ENCODE measurements at regions not wholly inside any gene's neighbourhood (a gene's known extent, or its start where the extent isn't known, plus 50 kb on each side); places are given as distances from the start of the nearest gene placed in this dataset.

- TF ChIP-seq POLR2A (IDR thresholded peaks at IDR 0.05; ENCODE audit: low read depth, low read length) (no peak), TAF1 (IDR thresholded peaks at IDR 0.05; ENCODE audit: borderline replicate concordance, low read depth, low read length) (no peak), POLR2AphosphoS5 (IDR thresholded peaks at IDR 0.05; ENCODE audit: low read depth, low read length) (no peak)
Measured at GRCh38 chr7:148481147-148481526, 109.4 kb upstream of the C7orf33 start.
